Liver (tissue), 8 donors: ENCODE measurements at regions not wholly inside any gene's neighbourhood (a gene's known extent, or its start where the extent isn't known, plus 50 kb on each side); places are given as distances from the start of the nearest gene placed in this dataset.

ENCODE experiments used
- DNase-seq: peaks from one replicate; pipeline ENCODE4 v3.0.0-alpha.2; 2017; ENCODE audit warnings: low spot score
- H3K27ac ChIP-seq, 2 donors: one replicate each; pipeline ENCODE4 v1.7.0; 2013; ENCODE audit warnings: inconsistent platforms in 2 of 2, low read length in 2 of 2, control low read depth in 1 of 2, low read depth in 1 of 2, mild to moderate bottlenecking in 1 of 2
- H3K27me3 ChIP-seq, 4 donors: one replicate each; pipeline versions ENCODE4 v1.6.1 to v1.7.0; 2013; ENCODE audit warnings: low read length in 3 of 4, inconsistent platforms in 1 of 4, mild to moderate bottlenecking in 1 of 4, moderate library complexity in 1 of 4; ENCODE audit not compliant: control insufficient read depth in 4 of 4, insufficient read depth in 4 of 4
- H3K36me3 ChIP-seq, 4 donors: one replicate each; pipeline versions ENCODE4 v1.6.1 to v1.7.0; 2013; ENCODE audit warnings: low read length in 3 of 4, mild to moderate bottlenecking in 3 of 4, low read depth in 1 of 4, moderate library complexity in 1 of 4; ENCODE audit not compliant: control insufficient read depth in 4 of 4, insufficient read depth in 3 of 4
- H3K4me1 ChIP-seq, 4 donors: one replicate each; pipeline versions ENCODE4 v1.6.1 to v1.7.0; 2013; ENCODE audit warnings: low read length in 3 of 4, mild to moderate bottlenecking in 3 of 4, moderate library complexity in 1 of 4; ENCODE audit not compliant: control insufficient read depth in 4 of 4, insufficient read depth in 4 of 4
- H3K4me3 ChIP-seq, 3 donors: one replicate each; pipeline versions ENCODE4 v1.6.1 to v1.7.0; 2013; ENCODE audit warnings: low read length in 3 of 3, control low read depth in 1 of 3, low read depth in 1 of 3, mild to moderate bottlenecking in 1 of 3
- H3K9ac ChIP-seq, 2 donors: one replicate each; pipeline ENCODE4 v1.7.0; 2013; ENCODE audit warnings: low read length in 2 of 2, mild to moderate bottlenecking in 2 of 2, moderate library complexity in 2 of 2, control low read depth in 1 of 2, low read depth in 1 of 2
- H3K9me3 ChIP-seq, 4 donors: one replicate each; pipeline versions ENCODE4 v1.6.1 to v1.7.0; 2013; ENCODE audit warnings: low read length in 3 of 4; ENCODE audit not compliant: control insufficient read depth in 4 of 4
- EGR1 ChIP-seq, 2 donors: IDR thresholded peaks; 2 replicates each; pipeline ENCODE4 v1.6.1; 2016 to 2018; ENCODE audit warnings: antibody characterized with exemption in 2 of 2, low read depth in 2 of 2
- FOXA1 ChIP-seq: IDR thresholded peaks from 2 replicates; pipeline ENCODE4 v1.6.1; 2016; ENCODE audit warnings: antibody characterized with exemption
- FOXA2 ChIP-seq: IDR thresholded peaks from 2 replicates; pipeline ENCODE4 v1.6.1; 2016; ENCODE audit warnings: antibody characterized with exemption
- HNF4A ChIP-seq, 2 donors: conservative IDR thresholded peaks; 2 replicates each; pipeline ENCODE4 v1.6.1; 2016; ENCODE audit warnings: antibody characterized with exemption in 2 of 2, mild to moderate bottlenecking in 2 of 2
- HNF4G ChIP-seq: IDR thresholded peaks from 2 replicates; pipeline ENCODE4 v1.6.1; 2016; ENCODE audit warnings: antibody characterized with exemption
- JUND ChIP-seq, 2 donors: IDR thresholded peaks; 2 replicates each; pipeline ENCODE4 v1.6.1; 2016; ENCODE audit warnings: antibody characterized with exemption in 2 of 2
- MAX ChIP-seq: IDR thresholded peaks from 2 replicates; pipeline ENCODE4 v1.6.1; 2016; ENCODE audit warnings: antibody characterized with exemption
- NR2F2 ChIP-seq: IDR thresholded peaks from 2 replicates; pipeline ENCODE4 v1.6.1; 2016; ENCODE audit warnings: antibody characterized with exemption
- RAD21 ChIP-seq, 2 donors: IDR thresholded peaks; 2 replicates each; pipeline ENCODE4 v1.6.1; 2016; ENCODE audit warnings: antibody characterized with exemption in 2 of 2, mild to moderate bottlenecking in 2 of 2
- RXRA ChIP-seq, 2 donors: IDR thresholded peaks; 2 replicates each; pipeline ENCODE4 v1.6.1; 2017 to 2018; ENCODE audit warnings: antibody characterized with exemption in 2 of 2, mild to moderate bottlenecking in 1 of 2
- SP1 ChIP-seq: IDR thresholded peaks from 2 replicates; pipeline ENCODE4 v1.6.1; 2018; ENCODE audit warnings: antibody characterized with exemption, mild to moderate bottlenecking
- TAF1 ChIP-seq: conservative IDR thresholded peaks from 2 replicates; pipeline ENCODE4 v1.6.1; 2016; ENCODE audit warnings: antibody characterized with exemption, mild to moderate bottlenecking
- YY1 ChIP-seq: IDR thresholded peaks from 2 replicates; pipeline ENCODE4 v1.6.1; 2016; ENCODE audit warnings: antibody characterized with exemption, mild to moderate bottlenecking
- ZBTB33 ChIP-seq: IDR thresholded peaks from 2 replicates; pipeline ENCODE4 v1.6.1; 2016; ENCODE audit warnings: antibody characterized with exemption
- WGBS: extraction: QIAGEN DNeasy Blood & Tissue Kit; methylation state at CpG from one replicate; pipeline ENCODE4 v1.1.7; 2013; 5-methylcytosine and 5-hydroxymethylcytosine counted together
- TF ChIP-seq, protein P1 (sequence below): IDR thresholded peaks from 2 replicates; pipeline ENCODE4 v1.6.1; 2016; ENCODE audit warnings: antibody characterized with exemption
- TF ChIP-seq, protein P2 (sequence below): IDR thresholded peaks from 2 replicates; pipeline ENCODE4 v1.6.1; 2016; ENCODE audit warnings: antibody characterized with exemption, mild to moderate bottlenecking
- TF ChIP-seq, protein P3 (sequence below): fragments of 150-350 bp; IDR thresholded peaks from 2 replicates; pipeline ENCODE4 v1.5.1; 2017; ENCODE audit warnings: improper control_type of control experiment, low read depth, low read length; ENCODE audit not compliant: missing input control
- donor health status: healthy.
- donor health status: healthy.
- donor health status: healthy.
- donor health status: healthy.
- donor health status: healthy.

GRCh38 chr20:47993817-47994216, 208.5 kb upstream of the SULF2 start:
- no peak overlapping the region for H3K9ac ChIP-seq
- no peak overlapping the region for H3K27ac ChIP-seq
- peaks cover 2 to 5% (median 3%) of the 10 kb centered on the region in 4 donors for H3K9me3 ChIP-seq
- DNase-seq: no peak
- H3K27me3 ChIP-seq: peaks cover 0 to 5% (median 0%) of the 10 kb centered on the region in 4 donors
- no peaks in the 10 kb centered on the region for H3K36me3 ChIP-seq
- 90% methylated on average over 3 of the region's 3 CpGs for WGBS
- H3K4me3 ChIP-seq: no peak overlapping the region
- no peaks in the 10 kb centered on the region for H3K4me1 ChIP-seq
- TF ChIP-seq NR2F2 (no peak), FOXA2 (no peak)
- TF ChIP-seq, protein P1, sequence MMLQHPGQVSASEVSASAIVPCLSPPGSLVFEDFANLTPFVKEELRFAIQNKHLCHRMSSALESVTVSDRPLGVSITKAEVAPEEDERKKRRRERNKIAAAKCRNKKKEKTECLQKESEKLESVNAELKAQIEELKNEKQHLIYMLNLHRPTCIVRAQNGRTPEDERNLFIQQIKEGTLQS: no peak

DNA sequence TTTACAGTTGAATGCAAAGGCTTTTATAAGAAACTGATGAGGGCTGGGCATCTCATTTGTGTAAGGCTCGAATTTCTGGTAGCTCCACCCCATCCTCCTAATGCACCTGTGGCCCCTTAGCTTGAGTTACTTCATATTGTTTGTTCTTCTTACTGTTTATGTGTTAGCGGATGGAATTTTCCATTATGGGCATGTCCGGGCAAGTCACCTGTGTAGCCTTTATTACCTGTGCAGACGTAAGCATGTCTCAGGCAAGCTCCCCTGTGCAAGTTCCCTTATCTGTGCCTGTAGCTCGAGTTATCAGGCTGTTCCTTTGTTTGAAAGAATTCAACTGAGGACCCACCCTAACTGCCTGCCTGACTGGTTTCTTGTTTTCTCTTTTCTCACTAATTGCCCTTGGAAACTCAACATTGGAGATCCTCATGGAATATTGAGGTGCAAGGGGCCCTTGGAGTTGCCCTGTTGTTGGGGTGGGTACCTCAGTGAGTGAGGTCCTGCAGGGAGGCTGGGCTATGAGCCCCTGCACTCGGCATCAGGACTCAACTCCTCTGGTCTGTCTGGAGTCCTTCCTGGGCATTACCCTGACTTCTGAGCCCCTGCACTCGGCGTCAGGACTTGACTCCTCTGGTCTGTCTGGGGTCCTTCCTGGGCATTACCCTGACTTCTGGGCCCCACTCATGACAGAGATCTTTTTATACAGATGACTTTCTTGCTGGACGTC, 207.9 kb upstream of the SULF2 start:
- H3K9me3 ChIP-seq: peaks cover 2 to 5% (median 3%) of the 10 kb centered on the region in 4 donors
- H3K4me3 ChIP-seq: no peak overlapping the region
- H3K36me3 ChIP-seq: no peaks in the 10 kb centered on the region
- H3K9ac ChIP-seq: no peak overlapping the region
- TF ChIP-seq TAF1: no peak
- TF ChIP-seq HNF4A (conservative IDR thresholded peaks at IDR 0.05): no peak
- no peak for TF ChIP-seq SP1
- no peak for TF ChIP-seq FOXA1
- no peak for TF ChIP-seq RAD21 (IDR thresholded peaks at IDR 0.05)
- TF ChIP-seq FOXA2: no peak
- TF ChIP-seq MAX: no peak
- TF ChIP-seq EGR1 (IDR thresholded peaks at IDR 0.05; ENCODE audit: low read depth in 2 of 2): no peak
- no peak for TF ChIP-seq YY1
- TF ChIP-seq JUND (IDR thresholded peaks at IDR 0.05): no peak
- no peak for TF ChIP-seq HNF4G
- TF ChIP-seq, protein P2, sequence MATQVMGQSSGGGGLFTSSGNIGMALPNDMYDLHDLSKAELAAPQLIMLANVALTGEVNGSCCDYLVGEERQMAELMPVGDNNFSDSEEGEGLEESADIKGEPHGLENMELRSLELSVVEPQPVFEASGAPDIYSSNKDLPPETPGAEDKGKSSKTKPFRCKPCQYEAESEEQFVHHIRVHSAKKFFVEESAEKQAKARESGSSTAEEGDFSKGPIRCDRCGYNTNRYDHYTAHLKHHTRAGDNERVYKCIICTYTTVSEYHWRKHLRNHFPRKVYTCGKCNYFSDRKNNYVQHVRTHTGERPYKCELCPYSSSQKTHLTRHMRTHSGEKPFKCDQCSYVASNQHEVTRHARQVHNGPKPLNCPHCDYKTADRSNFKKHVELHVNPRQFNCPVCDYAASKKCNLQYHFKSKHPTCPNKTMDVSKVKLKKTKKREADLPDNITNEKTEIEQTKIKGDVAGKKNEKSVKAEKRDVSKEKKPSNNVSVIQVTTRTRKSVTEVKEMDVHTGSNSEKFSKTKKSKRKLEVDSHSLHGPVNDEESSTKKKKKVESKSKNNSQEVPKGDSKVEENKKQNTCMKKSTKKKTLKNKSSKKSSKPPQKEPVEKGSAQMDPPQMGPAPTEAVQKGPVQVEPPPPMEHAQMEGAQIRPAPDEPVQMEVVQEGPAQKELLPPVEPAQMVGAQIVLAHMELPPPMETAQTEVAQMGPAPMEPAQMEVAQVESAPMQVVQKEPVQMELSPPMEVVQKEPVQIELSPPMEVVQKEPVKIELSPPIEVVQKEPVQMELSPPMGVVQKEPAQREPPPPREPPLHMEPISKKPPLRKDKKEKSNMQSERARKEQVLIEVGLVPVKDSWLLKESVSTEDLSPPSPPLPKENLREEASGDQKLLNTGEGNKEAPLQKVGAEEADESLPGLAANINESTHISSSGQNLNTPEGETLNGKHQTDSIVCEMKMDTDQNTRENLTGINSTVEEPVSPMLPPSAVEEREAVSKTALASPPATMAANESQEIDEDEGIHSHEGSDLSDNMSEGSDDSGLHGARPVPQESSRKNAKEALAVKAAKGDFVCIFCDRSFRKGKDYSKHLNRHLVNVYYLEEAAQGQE: no peak
- TF ChIP-seq, protein P3, sequence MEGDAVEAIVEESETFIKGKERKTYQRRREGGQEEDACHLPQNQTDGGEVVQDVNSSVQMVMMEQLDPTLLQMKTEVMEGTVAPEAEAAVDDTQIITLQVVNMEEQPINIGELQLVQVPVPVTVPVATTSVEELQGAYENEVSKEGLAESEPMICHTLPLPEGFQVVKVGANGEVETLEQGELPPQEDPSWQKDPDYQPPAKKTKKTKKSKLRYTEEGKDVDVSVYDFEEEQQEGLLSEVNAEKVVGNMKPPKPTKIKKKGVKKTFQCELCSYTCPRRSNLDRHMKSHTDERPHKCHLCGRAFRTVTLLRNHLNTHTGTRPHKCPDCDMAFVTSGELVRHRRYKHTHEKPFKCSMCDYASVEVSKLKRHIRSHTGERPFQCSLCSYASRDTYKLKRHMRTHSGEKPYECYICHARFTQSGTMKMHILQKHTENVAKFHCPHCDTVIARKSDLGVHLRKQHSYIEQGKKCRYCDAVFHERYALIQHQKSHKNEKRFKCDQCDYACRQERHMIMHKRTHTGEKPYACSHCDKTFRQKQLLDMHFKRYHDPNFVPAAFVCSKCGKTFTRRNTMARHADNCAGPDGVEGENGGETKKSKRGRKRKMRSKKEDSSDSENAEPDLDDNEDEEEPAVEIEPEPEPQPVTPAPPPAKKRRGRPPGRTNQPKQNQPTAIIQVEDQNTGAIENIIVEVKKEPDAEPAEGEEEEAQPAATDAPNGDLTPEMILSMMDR: no peak
- no peak for TF ChIP-seq RXRA (IDR thresholded peaks at IDR 0.05)
- TF ChIP-seq ZBTB33: no peak
- TF ChIP-seq, protein P1: no peak
- peaks cover 0 to 5% (median 0%) of the 10 kb centered on the region in 4 donors for H3K27me3 ChIP-seq
- H3K4me1 ChIP-seq: no peaks in the 10 kb centered on the region
- DNase-seq: no peak
- no peak overlapping the region for H3K27ac ChIP-seq
- WGBS: 78% methylated on average over 9 of the region's 9 CpGs
